H1 (cell line): ENCODE measurements at regions not wholly inside any gene's neighbourhood (a gene's known extent, or its start where the extent isn't known, plus 50 kb on each side); places are given as distances from the start of the nearest gene placed in this dataset.

ENCODE experiments used
- CTCF ChIA-PET: fragments of 300-600 bp; sonication (Branson Sonifier 250); formaldehyde crosslinking; loops from one replicate; lab custom pipeline; 2021; ENCODE audit not compliant: partially characterized antibody; lab: Charles Lee
- POLR2A ChIA-PET: fragments of 300-600 bp; sonication (Branson Sonifier 250); formaldehyde crosslinking; loops from one replicate; lab custom pipeline; 2021; ENCODE audit warnings: inconsistent platforms; ENCODE audit not compliant: partially characterized antibody; lab: Charles Lee
- DNase-seq, 2 experiments: peaks; one replicate each; pipeline versions ENCODE4 v3.0.0 to v3.0.0-alpha.2; 2010 to 2022; ENCODE audit warnings: low spot score in 2 of 2, low read depth in 1 of 2, mixed read lengths in 1 of 2
- FAIRE-seq: peaks from 2 replicates; lab custom pipeline; 2011; peaks lifted over from hg19 to GRCh38; lab: Jason Lieb, UNC
- H2AFZ ChIP-seq: 2 replicates; pipeline ENCODE4 v1.8.1; 2012; ENCODE audit warnings: low read length, inconsistent platforms
- H2AK5ac ChIP-seq: 2 replicates; pipeline ENCODE4 v1.6.1; 2013; ENCODE audit warnings: low read depth, low read length
- H2BK120ac ChIP-seq: replicated peaks from 2 replicates; pipeline ENCODE3; 2013; ENCODE audit warnings: low read depth, low read length, inconsistent platforms
- H2BK12ac ChIP-seq: 2 replicates; pipeline ENCODE4 v1.6.1; 2013; ENCODE audit warnings: low read depth, low read length
- H2BK15ac ChIP-seq: 2 replicates; pipeline ENCODE4 v1.6.1; 2013; ENCODE audit warnings: low read length
- H2BK20ac ChIP-seq: 2 replicates; pipeline ENCODE4 v1.6.1; 2013; ENCODE audit warnings: low read length
- H2BK5ac ChIP-seq: 2 replicates; pipeline ENCODE4 v1.6.1; 2013; ENCODE audit warnings: low read depth, low read length
- H3K14ac ChIP-seq: 2 replicates; pipeline ENCODE4 v1.6.1; 2013; ENCODE audit warnings: inconsistent platforms; ENCODE audit not compliant: insufficient read length
- H3K18ac ChIP-seq: 2 replicates; pipeline ENCODE4 v1.6.1; 2013; ENCODE audit warnings: low read length; ENCODE audit errors: extremely low read depth
- H3K23ac ChIP-seq: 2 replicates; pipeline ENCODE4 v1.6.1; 2013; ENCODE audit warnings: inconsistent platforms; ENCODE audit not compliant: insufficient read length
- H3K23me2 ChIP-seq: 2 replicates; pipeline ENCODE4 v1.6.1; 2013; ENCODE audit warnings: low read depth, low read length
- H3K27ac ChIP-seq: 2 replicates; pipeline ENCODE4 v1.6.1; 2011; ENCODE audit warnings: low read depth, low read length, inconsistent platforms
- H3K27me3 ChIP-seq, 4 experiments: replicated peaks in 1 of 4; 1 replicate in 1 of 4; 2 replicates in 3 of 4; pipeline versions ENCODE4 v1.6.1 to v1.8.1; 2011 to 2013; ENCODE audit warnings: low read length in 3 of 4, mild to moderate bottlenecking in 3 of 4, inconsistent platforms in 2 of 4, mixed read lengths in 2 of 4, moderate library complexity in 1 of 4; ENCODE audit not compliant: control insufficient read depth in 3 of 4, insufficient read depth in 3 of 4; ENCODE audit errors: extremely low read depth in 1 of 4
- H3K36me3 ChIP-seq, 4 experiments: 2 replicates each; pipeline versions ENCODE4 v1.6.1 to v1.8.1; 2011 to 2013; ENCODE audit warnings: mild to moderate bottlenecking in 4 of 4, low read length in 3 of 4, moderate library complexity in 2 of 4, control low read depth in 1 of 4, inconsistent platforms in 1 of 4; ENCODE audit not compliant: insufficient read depth in 4 of 4, control insufficient read depth in 2 of 4
- H3K4ac ChIP-seq: replicated peaks from 2 replicates; pipeline ENCODE3; 2013; ENCODE audit warnings: low read length, low read depth, mixed read lengths, inconsistent platforms; ENCODE audit not compliant: insufficient read length
- H3K4me1 ChIP-seq, 4 experiments: replicated peaks in 1 of 4; 1 replicate in 1 of 4; 2 replicates in 3 of 4; pipeline versions ENCODE4 v1.6.1 to v1.8.1; 2011 to 2013; ENCODE audit warnings: low read length in 3 of 4, inconsistent platforms in 2 of 4, mixed read lengths in 1 of 4; ENCODE audit not compliant: insufficient read depth in 4 of 4, control insufficient read depth in 3 of 4
- H3K4me2 ChIP-seq, 2 experiments: 2 replicates each; pipeline versions ENCODE4 v1.6.1 to v1.8.1; 2011 to 2013; ENCODE audit warnings: low read depth in 2 of 2, low read length in 2 of 2, control low read depth in 1 of 2, inconsistent platforms in 1 of 2, mild to moderate bottlenecking in 1 of 2; ENCODE audit not compliant: insufficient read depth in 1 of 2
- H3K4me3 ChIP-seq, 4 experiments: fragments of 200-600, 300-600 bp in 1 of 4; sonication (generic), shearing (Covaris generic), sonication (Bioruptor Twin) in 1 of 4; 2 replicates each; pipeline versions ENCODE4 v1.5.1 to v1.8.1; 2011 to 2016; ENCODE audit warnings: low read length in 4 of 4, low read depth in 3 of 4, control low read depth in 2 of 4, inconsistent platforms in 2 of 4, mild to moderate bottlenecking in 2 of 4, mixed read lengths in 1 of 4, moderate library complexity in 1 of 4; ENCODE audit not compliant: insufficient read depth in 2 of 4; ENCODE audit errors: extremely low read depth in 1 of 4
- H3K56ac ChIP-seq: replicated peaks from 2 replicates; pipeline ENCODE3; 2013; ENCODE audit warnings: low read depth, mild to moderate bottlenecking, mixed read lengths, low read length, inconsistent platforms; ENCODE audit not compliant: insufficient read length
- H3K79me1 ChIP-seq: 2 replicates; pipeline ENCODE4 v1.6.1; 2013; ENCODE audit warnings: low read depth, low read length, control low read depth
- H3K79me2 ChIP-seq, 2 experiments: 2 replicates each; pipeline versions ENCODE4 v1.6.1 to v1.8.1; 2012 to 2013; ENCODE audit warnings: low read length in 2 of 2, mild to moderate bottlenecking in 2 of 2, inconsistent platforms in 1 of 2; ENCODE audit not compliant: insufficient read depth in 2 of 2, control insufficient read depth in 1 of 2
- H3K9ac ChIP-seq, 4 experiments: replicated peaks in 1 of 4; 1 replicate in 1 of 4; 2 replicates in 3 of 4; pipeline versions ENCODE4 v1.6.1 to v1.8.1; 2011 to 2013; ENCODE audit warnings: low read depth in 3 of 4, low read length in 3 of 4, control low read depth in 2 of 4, mild to moderate bottlenecking in 2 of 4, moderate library complexity in 2 of 4, inconsistent platforms in 1 of 4; ENCODE audit errors: extremely low read depth in 1 of 4
- H3K9me3 ChIP-seq, 2 experiments: 2 replicates each; pipeline versions ENCODE4 v1.6.1 to v1.8.1; 2012 to 2013; ENCODE audit warnings: mild to moderate bottlenecking in 2 of 2, moderate library complexity in 2 of 2, control low read depth in 1 of 2, inconsistent platforms in 1 of 2, low read depth in 1 of 2, low read length in 1 of 2, mixed read lengths in 1 of 2; ENCODE audit not compliant: insufficient read depth in 2 of 2
- H4K20me1 ChIP-seq, 2 experiments: replicated peaks in 1 of 2; 2 replicates each; pipeline versions ENCODE3 to v1.8.1; 2011 to 2013; ENCODE audit warnings: inconsistent platforms in 2 of 2, low read length in 2 of 2, mild to moderate bottlenecking in 1 of 2; ENCODE audit not compliant: insufficient read depth in 2 of 2, control insufficient read depth in 1 of 2
- H4K5ac ChIP-seq: 2 replicates; pipeline ENCODE4 v1.6.1; 2013; ENCODE audit warnings: low read length, low read depth, mixed read lengths, inconsistent platforms; ENCODE audit not compliant: insufficient read length
- H4K8ac ChIP-seq: 2 replicates; pipeline ENCODE4 v1.8.0; 2013; ENCODE audit warnings: mild to moderate bottlenecking, moderate library complexity, low read length, inconsistent platforms; ENCODE audit not compliant: insufficient read depth; ENCODE audit errors: extremely low read depth
- H4K91ac ChIP-seq: replicated peaks from 2 replicates; pipeline ENCODE3; 2013; ENCODE audit warnings: low read length, mixed read lengths, inconsistent platforms; ENCODE audit not compliant: insufficient read length
- BACH1 ChIP-seq: IDR thresholded peaks from 2 replicates; pipeline ENCODE4 v1.6.1; 2012; ENCODE audit warnings: low read length, improper control_type of control experiment
- WGBS, 2 experiments: shearing (Covaris generic) in 1 of 2; methylation state at CpG; one replicate each; pipeline versions ENCODE4 v1.1.6 to v1.1.7; 2013 to 2015; ENCODE audit warnings: low lambda C conversion rate in 2 of 2, mixed read lengths in 2 of 2, inconsistent platforms in 1 of 2, low coverage in 1 of 2, missing lambda C conversion rate in 1 of 2; ENCODE audit not compliant: insufficient replicate concordance in 2 of 2, insufficient coverage in 1 of 2, insufficient read length in 1 of 2; ENCODE audit errors: extremely low coverage in 1 of 2, missing lambda C conversion rate in 1 of 2; 5-methylcytosine and 5-hydroxymethylcytosine counted together

DNA sequence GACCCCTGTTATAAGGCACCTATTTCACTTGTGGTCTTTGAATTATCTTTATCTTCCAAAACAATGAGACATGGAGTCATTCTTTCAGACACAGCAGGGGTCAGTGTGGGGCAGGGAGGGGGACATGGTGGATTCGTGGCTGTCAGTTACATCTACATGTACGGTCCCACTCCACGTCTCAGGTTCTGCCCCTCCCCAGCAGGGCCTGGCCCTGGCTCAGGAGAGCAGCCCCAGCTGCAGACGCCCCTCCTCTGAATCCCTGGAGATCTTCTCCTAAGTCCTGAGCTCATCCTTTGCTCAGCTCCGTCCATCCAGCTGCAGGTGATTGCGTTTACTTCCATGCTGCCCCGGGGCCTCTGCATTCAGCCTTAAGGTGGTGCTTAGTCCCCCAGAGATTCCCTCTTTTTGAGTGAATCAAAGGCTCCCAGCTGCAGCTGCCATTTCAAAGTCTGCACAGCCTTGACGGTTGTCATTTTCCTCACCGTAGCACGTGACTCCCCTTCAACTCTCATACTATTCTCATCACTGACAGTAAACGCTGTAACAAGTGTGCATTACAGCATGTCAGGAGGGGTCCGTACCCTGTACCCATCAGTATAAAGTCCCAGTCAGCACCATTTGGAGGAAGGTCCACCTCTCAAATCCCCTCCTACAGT lies 113.4 kb upstream of the TCERG1L start:
- DNase-seq (no peak), FAIRE-seq (no peak)
- no peak overlapping the region for H3K18ac ChIP-seq
- H3K14ac ChIP-seq, result no peak overlapping the region
- 94% methylated on average over 11 of the region's 12 CpGs; no CpG with 5 or more reads in 1 of the 2 experiments for WGBS, 2 experiments
- no peaks in the 10 kb centered on the region for H3K36me3 ChIP-seq
- no peak overlapping the region for H3K56ac ChIP-seq
- no peak overlapping the region for H2AK5ac ChIP-seq
- H3K79me1 ChIP-seq, result no peaks in the 10 kb centered on the region; the same call in 1 of the 2 replicates
- no peak overlapping the region for H2BK120ac ChIP-seq
- H2BK5ac ChIP-seq, result no peak overlapping the region
- H3K4me3 ChIP-seq, result no peak overlapping the region
- no peak overlapping the region for H2BK20ac ChIP-seq
- no peaks in the 10 kb centered on the region for H3K79me2 ChIP-seq
- H3K4me2 ChIP-seq, result no peak overlapping the region
- POLR2A ChIA-PET, result no interaction called here
- H3K27ac ChIP-seq, result no peak overlapping the region
- no peaks in the 10 kb centered on the region for H3K23me2 ChIP-seq
- CTCF ChIA-PET, result interaction anchor here (0.6 to 1.0 kb wide), 2 partner anchors 29 to 167 kb away, joined by 3 read pairs; no protein-coding TSS in a partner anchor
- no peak overlapping the region for H4K5ac ChIP-seq
- H3K4me1 ChIP-seq, result peaks cover 0 to 3% (median 2%) of the 10 kb centered on the region in 4 experiments; a peak in 1 of 7 replicates
- no peak overlapping the region for H3K23ac ChIP-seq
- no peak overlapping the region for H4K91ac ChIP-seq
- no peaks in the 10 kb centered on the region for H3K27me3 ChIP-seq
- no peak overlapping the region for H3K4ac ChIP-seq
- no peaks in the 10 kb centered on the region for H3K9me3 ChIP-seq
- H4K8ac ChIP-seq, result no peak overlapping the region
- H2BK12ac ChIP-seq, result no peak overlapping the region
- no peak overlapping the region for H2BK15ac ChIP-seq
- H2AFZ ChIP-seq, result no peak overlapping the region
- H4K20me1 ChIP-seq, result no peaks in the 10 kb centered on the region
- H3K9ac ChIP-seq, result no peak overlapping the region
- no peak for TF ChIP-seq BACH1
